Peyer's patch (tissue), 4 donors: ENCODE measurements at regions not wholly inside any gene's neighbourhood (a gene's known extent, or its start where the extent isn't known, plus 50 kb on each side); places are given as distances from the start of the nearest gene placed in this dataset.

ENCODE experiments used
- POLR2A ChIP-seq, 2 donors: fragments of 450-650 bp; IDR thresholded peaks; one replicate each; pipeline ENCODE4 v1.5.1; 2017; ENCODE audit warnings: antibody characterized with exemption in 2 of 2, mild to moderate bottlenecking in 2 of 2, moderate library complexity in 2 of 2
- TF ChIP-seq, protein P1 (sequence below), 6 experiments: fragments of 450-650 bp in 4 of 6; fragments of 200-600 bp in 2 of 6; sonication (generic) in 1 of 6; IDR thresholded peaks; one replicate each; pipeline ENCODE4 v1.5.1; 2017 to 2019; ENCODE audit warnings: antibody characterized with exemption in 6 of 6, mild to moderate bottlenecking in 3 of 6, moderate library complexity in 1 of 6

DNA sequence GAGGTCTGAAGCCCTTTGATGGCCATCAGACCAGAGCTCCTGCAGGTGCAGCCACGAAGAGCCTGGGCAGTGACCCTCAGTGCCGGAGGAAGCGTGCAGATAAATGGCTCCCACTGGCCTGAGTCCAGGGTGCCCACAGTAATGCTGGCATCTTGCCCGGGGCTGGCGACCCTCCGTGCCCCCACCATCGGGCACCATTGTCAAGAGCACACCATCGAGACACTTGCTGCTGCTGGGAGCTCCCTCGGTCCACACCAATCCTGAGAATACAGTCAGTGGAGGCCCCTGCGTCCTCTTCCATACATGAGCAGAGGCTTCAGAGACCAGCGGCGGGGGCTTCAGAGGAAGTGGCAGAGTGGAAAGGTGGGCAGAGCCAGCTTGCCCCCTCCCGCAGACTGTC, 1448.3 kb downstream of the BRD1 start:
- TF ChIP-seq, protein P1, sequence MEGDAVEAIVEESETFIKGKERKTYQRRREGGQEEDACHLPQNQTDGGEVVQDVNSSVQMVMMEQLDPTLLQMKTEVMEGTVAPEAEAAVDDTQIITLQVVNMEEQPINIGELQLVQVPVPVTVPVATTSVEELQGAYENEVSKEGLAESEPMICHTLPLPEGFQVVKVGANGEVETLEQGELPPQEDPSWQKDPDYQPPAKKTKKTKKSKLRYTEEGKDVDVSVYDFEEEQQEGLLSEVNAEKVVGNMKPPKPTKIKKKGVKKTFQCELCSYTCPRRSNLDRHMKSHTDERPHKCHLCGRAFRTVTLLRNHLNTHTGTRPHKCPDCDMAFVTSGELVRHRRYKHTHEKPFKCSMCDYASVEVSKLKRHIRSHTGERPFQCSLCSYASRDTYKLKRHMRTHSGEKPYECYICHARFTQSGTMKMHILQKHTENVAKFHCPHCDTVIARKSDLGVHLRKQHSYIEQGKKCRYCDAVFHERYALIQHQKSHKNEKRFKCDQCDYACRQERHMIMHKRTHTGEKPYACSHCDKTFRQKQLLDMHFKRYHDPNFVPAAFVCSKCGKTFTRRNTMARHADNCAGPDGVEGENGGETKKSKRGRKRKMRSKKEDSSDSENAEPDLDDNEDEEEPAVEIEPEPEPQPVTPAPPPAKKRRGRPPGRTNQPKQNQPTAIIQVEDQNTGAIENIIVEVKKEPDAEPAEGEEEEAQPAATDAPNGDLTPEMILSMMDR (IDR thresholded peaks at IDR 0.05), result no peak
- no peak for TF ChIP-seq POLR2A (IDR thresholded peaks at IDR 0.05)
